ENCODE measurements at regions not wholly inside any gene's neighbourhood (a gene's known extent, or its start where the extent isn't known, plus 50 kb on each side); places are given as distances from the start of the nearest gene placed in this dataset.

DNA sequence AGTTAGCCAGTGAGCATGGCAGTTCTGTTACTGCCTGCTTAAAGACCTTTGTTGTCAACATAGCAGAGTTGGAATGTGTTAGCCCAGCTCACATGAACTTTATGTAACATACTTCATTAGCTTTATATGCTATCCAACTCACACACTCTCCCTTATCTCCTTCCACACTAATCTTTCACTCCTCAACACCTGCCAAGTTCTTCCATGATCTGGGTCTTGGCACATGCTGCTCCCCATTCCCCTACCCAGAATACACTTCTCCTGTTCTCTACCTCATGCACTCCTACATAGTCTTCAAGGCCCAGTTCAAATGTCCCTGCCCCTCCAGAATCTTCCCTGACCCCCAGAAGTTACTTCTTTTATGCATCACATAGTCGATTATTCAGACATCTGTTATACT is 179.3 kb downstream of the KATNAL1 start:
- intact Hi-C loops (cut with DNase I), result no loop called here
- Histone ChIP-seq H3K4me3 (ENCODE audit: low read length in 3 of 3) (no peak overlapping the region), H3K36me3 (ENCODE audit: control insufficient read depth in 2 of 3, insufficient read depth in 3 of 3, low read length in 3 of 3) (no peaks in the 10 kb centered on the region), H3K27ac (ENCODE audit: low read depth in 2 of 2, low read length in 2 of 2) (no peak overlapping the region), H3K4me1 (ENCODE audit: control insufficient read depth in 2 of 3, insufficient read depth in 2 of 3, low read depth in 1 of 3, low read length in 3 of 3) (peaks cover 0 to 3% (median 0%) of the 10 kb centered on the region in 3 donors), H3K27me3 (ENCODE audit: control insufficient read depth, insufficient read depth, low read length) (no peaks in the 10 kb centered on the region), H3K9me3 (ENCODE audit: control insufficient read depth in 2 of 3, insufficient read depth in 1 of 3, low read length in 3 of 3) (no peaks in the 10 kb centered on the region), H3K9ac (ENCODE audit: low read length in 3 of 3) (no peak overlapping the region)
- DNase-seq, result no peak
- TF ChIP-seq, protein P1, sequence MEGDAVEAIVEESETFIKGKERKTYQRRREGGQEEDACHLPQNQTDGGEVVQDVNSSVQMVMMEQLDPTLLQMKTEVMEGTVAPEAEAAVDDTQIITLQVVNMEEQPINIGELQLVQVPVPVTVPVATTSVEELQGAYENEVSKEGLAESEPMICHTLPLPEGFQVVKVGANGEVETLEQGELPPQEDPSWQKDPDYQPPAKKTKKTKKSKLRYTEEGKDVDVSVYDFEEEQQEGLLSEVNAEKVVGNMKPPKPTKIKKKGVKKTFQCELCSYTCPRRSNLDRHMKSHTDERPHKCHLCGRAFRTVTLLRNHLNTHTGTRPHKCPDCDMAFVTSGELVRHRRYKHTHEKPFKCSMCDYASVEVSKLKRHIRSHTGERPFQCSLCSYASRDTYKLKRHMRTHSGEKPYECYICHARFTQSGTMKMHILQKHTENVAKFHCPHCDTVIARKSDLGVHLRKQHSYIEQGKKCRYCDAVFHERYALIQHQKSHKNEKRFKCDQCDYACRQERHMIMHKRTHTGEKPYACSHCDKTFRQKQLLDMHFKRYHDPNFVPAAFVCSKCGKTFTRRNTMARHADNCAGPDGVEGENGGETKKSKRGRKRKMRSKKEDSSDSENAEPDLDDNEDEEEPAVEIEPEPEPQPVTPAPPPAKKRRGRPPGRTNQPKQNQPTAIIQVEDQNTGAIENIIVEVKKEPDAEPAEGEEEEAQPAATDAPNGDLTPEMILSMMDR (IDR thresholded peaks at IDR 0.05; ENCODE audit: borderline replicate concordance, extremely low read depth, insufficient read depth), result no peak
- FAIRE-seq, result no peak

DNA sequence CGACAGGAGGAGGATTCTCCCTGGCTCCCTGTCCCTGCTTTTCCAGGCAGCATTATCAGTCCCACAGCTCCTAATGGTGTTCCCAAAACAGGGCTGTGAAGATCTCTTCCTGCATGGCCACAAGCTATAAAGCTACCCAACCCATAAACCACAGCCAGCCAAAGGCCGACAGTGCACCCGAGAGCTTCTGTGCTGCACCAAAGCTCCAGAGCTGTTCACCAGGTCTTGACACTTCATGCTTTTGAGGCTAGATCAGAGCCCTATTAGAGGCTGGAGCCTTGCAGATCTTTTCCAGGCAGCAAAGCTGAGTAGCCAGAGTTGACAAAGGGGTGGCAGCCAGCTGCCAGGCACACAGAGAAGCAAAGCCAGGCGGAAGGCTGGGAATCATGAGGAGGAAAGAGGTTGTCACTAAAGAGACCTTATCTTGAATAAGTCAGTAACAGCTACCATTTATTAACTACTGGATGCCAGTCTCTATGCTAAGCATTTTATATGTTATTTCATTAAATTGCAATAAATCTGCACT is 180.4 kb downstream of the KATNAL1 start:
- intact Hi-C loops (cut with DNase I), result no loop called here
- DNase-seq (no peak), FAIRE-seq (no peak)
- Histone ChIP-seq H3K36me3 (ENCODE audit: control insufficient read depth in 2 of 3, insufficient read depth in 3 of 3, low read length in 3 of 3) (no peaks in the 10 kb centered on the region), H3K9ac (ENCODE audit: low read length in 3 of 3) (no peak overlapping the region), H3K27me3 (ENCODE audit: control insufficient read depth, insufficient read depth, low read length) (no peaks in the 10 kb centered on the region), H3K27ac (ENCODE audit: low read depth in 2 of 2, low read length in 2 of 2) (no peak overlapping the region), H3K4me1 (ENCODE audit: control insufficient read depth in 2 of 3, insufficient read depth in 2 of 3, low read depth in 1 of 3, low read length in 3 of 3) (no peaks in the 10 kb centered on the region), H3K9me3 (ENCODE audit: control insufficient read depth in 2 of 3, insufficient read depth in 1 of 3, low read length in 3 of 3) (no peaks in the 10 kb centered on the region), H3K4me3 (ENCODE audit: low read length in 3 of 3) (no peak overlapping the region)
- TF ChIP-seq, protein P1 (IDR thresholded peaks at IDR 0.05; ENCODE audit: borderline replicate concordance, extremely low read depth, insufficient read depth), result no peak

- H3K27ac ChIP-seq (ENCODE audit: low read depth in 2 of 2, low read length in 2 of 2), result no peak overlapping the region
- intact Hi-C loops (cut with DNase I), result no loop called here
- FAIRE-seq, result no peak
Observed at GRCh38 chr13:30125422-30126073, 181.8 kb downstream of the KATNAL1 start.

More at GRCh38 chr13:30125422-30126073, 181.8 kb downstream of the KATNAL1 start:
- Histone ChIP-seq H3K4me3 (ENCODE audit: low read length in 3 of 3) (no peak overlapping the region), H3K9ac (ENCODE audit: low read length in 3 of 3) (no peak overlapping the region), H3K9me3 (ENCODE audit: control insufficient read depth in 2 of 3, insufficient read depth in 1 of 3, low read length in 3 of 3) (no peaks in the 10 kb centered on the region), H3K4me1 (ENCODE audit: control insufficient read depth in 2 of 3, insufficient read depth in 2 of 3, low read depth in 1 of 3, low read length in 3 of 3) (no peaks in the 10 kb centered on the region), H3K36me3 (ENCODE audit: control insufficient read depth in 2 of 3, insufficient read depth in 3 of 3, low read length in 3 of 3) (no peaks in the 10 kb centered on the region), H3K27me3 (ENCODE audit: control insufficient read depth, insufficient read depth, low read length) (no peaks in the 10 kb centered on the region)
- TF ChIP-seq, protein P1 (IDR thresholded peaks at IDR 0.05; ENCODE audit: borderline replicate concordance, extremely low read depth, insufficient read depth), result no peak
- DNase-seq, result peak in 1 of 5 donors; percentile 7

Measured in kidney (tissue), 13 donors.